ENCODE measurements at regions not wholly inside any gene's neighbourhood (a gene's known extent, or its start where the extent isn't known, plus 50 kb on each side); places are given as distances from the start of the nearest gene placed in this dataset.

GRCh38 chr20:40922865-40923264 lies 105.8 kb upstream of the TOP1 start:
- TF ChIP-seq, protein P1, sequence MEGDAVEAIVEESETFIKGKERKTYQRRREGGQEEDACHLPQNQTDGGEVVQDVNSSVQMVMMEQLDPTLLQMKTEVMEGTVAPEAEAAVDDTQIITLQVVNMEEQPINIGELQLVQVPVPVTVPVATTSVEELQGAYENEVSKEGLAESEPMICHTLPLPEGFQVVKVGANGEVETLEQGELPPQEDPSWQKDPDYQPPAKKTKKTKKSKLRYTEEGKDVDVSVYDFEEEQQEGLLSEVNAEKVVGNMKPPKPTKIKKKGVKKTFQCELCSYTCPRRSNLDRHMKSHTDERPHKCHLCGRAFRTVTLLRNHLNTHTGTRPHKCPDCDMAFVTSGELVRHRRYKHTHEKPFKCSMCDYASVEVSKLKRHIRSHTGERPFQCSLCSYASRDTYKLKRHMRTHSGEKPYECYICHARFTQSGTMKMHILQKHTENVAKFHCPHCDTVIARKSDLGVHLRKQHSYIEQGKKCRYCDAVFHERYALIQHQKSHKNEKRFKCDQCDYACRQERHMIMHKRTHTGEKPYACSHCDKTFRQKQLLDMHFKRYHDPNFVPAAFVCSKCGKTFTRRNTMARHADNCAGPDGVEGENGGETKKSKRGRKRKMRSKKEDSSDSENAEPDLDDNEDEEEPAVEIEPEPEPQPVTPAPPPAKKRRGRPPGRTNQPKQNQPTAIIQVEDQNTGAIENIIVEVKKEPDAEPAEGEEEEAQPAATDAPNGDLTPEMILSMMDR (IDR thresholded peaks at IDR 0.05), result no peak
- TF ChIP-seq, protein P2, sequence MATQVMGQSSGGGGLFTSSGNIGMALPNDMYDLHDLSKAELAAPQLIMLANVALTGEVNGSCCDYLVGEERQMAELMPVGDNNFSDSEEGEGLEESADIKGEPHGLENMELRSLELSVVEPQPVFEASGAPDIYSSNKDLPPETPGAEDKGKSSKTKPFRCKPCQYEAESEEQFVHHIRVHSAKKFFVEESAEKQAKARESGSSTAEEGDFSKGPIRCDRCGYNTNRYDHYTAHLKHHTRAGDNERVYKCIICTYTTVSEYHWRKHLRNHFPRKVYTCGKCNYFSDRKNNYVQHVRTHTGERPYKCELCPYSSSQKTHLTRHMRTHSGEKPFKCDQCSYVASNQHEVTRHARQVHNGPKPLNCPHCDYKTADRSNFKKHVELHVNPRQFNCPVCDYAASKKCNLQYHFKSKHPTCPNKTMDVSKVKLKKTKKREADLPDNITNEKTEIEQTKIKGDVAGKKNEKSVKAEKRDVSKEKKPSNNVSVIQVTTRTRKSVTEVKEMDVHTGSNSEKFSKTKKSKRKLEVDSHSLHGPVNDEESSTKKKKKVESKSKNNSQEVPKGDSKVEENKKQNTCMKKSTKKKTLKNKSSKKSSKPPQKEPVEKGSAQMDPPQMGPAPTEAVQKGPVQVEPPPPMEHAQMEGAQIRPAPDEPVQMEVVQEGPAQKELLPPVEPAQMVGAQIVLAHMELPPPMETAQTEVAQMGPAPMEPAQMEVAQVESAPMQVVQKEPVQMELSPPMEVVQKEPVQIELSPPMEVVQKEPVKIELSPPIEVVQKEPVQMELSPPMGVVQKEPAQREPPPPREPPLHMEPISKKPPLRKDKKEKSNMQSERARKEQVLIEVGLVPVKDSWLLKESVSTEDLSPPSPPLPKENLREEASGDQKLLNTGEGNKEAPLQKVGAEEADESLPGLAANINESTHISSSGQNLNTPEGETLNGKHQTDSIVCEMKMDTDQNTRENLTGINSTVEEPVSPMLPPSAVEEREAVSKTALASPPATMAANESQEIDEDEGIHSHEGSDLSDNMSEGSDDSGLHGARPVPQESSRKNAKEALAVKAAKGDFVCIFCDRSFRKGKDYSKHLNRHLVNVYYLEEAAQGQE (IDR thresholded peaks at IDR 0.05; ENCODE audit: insufficient read depth in 1 of 2, low read depth in 2 of 2, low read length in 1 of 2), result no peak

Measured in Panc1 (cell line).